Spinal cord (tissue), 10 donors: ENCODE measurements at regions not wholly inside any gene's neighbourhood (a gene's known extent, or its start where the extent isn't known, plus 50 kb on each side); places are given as distances from the start of the nearest gene placed in this dataset. TPM values are rescaled to one million over a fixed set of nuclear protein-coding genes. Genes with fewer than 3 reads are reported as not detected.
"Not testable (repeated sequence)": the region's sequence is repeated elsewhere in the genome, so short reads cannot be mapped to it uniquely, and the experiment has no call there.

ENCODE experiments used
- DNase-seq, 6 donors: peaks; one replicate each; pipeline versions ENCODE4 v3.0.0 to v3.0.0-alpha.2; 2013 to 2015; ENCODE audit warnings: low spot score in 6 of 6, low read depth in 4 of 6
- H3K27ac ChIP-seq: one replicate; pipeline ENCODE4 v1.5.1; 2013; ENCODE audit warnings: low read depth, low read length, control low read depth
- H3K27me3 ChIP-seq: one replicate; pipeline ENCODE4 v1.6.1; 2013; ENCODE audit warnings: low read length; ENCODE audit not compliant: control insufficient read depth, insufficient read depth
- H3K36me3 ChIP-seq: one replicate; pipeline ENCODE4 v1.6.1; 2013; ENCODE audit warnings: low read length; ENCODE audit not compliant: control insufficient read depth, insufficient read depth
- H3K4me1 ChIP-seq: one replicate; pipeline ENCODE4 v1.6.1; 2013; ENCODE audit warnings: low read length; ENCODE audit not compliant: control insufficient read depth, insufficient read depth
- H3K4me3 ChIP-seq: one replicate; pipeline ENCODE4 v1.5.1; 2013; ENCODE audit warnings: low read depth, low read length, control low read depth
- H3K9me3 ChIP-seq: one replicate; pipeline ENCODE4 v1.6.1; 2013; ENCODE audit warnings: low read length; ENCODE audit not compliant: control insufficient read depth, insufficient read depth
- WGBS: methylation state at CpG from one replicate; pipeline ENCODE4 v1.1.5; 2013; ENCODE audit warnings: missing lambda C conversion rate; ENCODE audit not compliant: insufficient coverage; 5-methylcytosine and 5-hydroxymethylcytosine counted together
- small RNA-seq: library from RNA; depleted of rRNA; stranded (forward); fragments of <200 nt; gene quantifications from one replicate; pipeline ENCODE3, GENCODE V24; 2014; ENCODE audit warnings: low replicate concordance
- donor health status: healthy.

DNA sequence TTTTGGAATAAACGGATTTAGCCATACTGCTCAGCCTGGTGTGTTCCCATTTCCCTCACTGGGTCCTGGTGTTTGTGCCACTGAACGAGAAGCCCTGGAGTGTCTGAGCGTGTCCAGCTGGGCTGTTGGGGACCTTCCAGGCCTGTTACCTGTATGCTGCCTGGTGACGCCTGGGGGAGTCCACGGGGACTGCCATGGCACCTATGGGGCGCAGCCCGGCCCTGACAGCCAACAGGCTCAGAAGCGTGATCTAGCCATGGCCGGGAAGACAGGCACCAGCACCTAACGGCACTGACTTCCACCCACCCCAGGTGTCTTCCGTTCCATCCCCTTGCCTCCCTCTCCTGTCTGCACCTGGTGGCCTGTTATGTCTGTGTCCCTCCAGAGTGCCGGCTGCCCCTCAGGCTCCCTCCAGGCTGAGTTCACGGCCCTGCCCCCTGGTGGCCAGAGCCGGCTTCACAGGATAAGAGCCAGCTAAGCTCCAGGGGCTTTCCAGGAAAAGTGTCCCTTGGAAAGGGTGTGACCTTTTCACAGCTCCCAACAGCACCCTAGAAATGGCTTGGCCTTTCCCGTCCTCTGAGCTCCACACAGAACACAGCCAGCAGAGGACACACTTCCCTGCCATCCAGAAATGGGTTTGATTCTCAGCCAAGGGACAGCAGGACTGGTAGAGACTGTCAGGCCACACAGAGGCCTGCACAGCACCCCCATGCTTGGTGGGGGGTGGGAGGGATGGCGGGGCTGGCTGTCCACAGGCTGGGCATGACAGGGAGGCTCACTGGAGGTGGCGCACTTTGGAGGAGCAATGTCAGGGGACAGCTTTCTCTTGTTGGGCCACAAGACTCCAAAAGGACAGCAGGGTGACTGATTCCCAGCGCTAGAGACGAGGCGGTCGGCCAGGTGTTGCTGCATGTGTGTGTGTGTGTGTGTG is 64.0 kb upstream of the LYSMD4 start:
- no CpG with 5 or more reads among the region's 21 CpGs for WGBS
- H3K27ac ChIP-seq, H3K36me3 ChIP-seq, H3K9me3 ChIP-seq, H3K4me3 ChIP-seq, H3K4me1 ChIP-seq, H3K27me3 ChIP-seq, DNase-seq: not testable (repeated sequence)

DNA sequence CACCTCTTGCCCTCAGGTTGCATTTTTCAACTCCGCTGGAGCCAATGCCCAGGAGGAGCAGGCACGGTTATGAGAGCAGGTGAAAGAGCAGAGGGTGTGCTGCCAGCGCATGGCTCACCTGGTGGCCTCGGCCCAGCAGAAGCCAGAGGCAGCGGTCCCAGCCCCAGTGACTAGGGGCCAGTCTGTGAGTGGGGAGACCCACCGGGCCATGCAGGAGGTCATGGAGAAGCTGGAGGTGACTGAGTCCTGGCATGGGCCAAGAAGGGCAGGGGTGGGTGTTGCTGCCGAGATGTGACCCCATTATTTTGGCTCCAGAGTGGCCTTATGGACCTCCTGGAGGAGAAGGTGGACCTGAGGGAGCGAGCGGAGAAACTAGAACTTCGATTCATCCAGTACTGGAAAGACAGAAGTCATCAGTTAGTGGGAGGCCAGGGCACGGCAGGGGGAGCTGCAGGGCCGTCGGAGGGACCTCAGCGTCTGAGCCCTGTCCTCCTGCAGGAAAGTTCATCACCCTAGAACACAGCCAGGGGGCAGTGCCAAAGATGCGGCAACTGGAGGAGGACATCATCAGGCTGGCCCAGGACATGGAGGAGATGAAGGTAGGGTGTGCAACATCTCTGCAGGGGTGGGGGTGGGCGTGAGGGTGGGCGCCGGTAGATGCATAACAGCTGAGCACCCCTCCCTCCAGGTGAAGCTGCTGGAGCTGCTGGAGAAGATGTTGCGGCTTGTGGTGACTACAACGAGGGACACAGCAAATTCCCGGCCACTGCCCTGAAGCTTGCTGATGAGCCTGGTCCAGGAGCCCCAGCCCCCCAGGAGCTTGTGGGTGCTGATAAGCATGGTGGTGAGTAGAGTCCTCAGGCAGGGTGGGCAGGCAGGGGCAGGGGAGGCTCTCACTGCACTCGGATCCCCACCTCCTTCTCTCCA is 58.9 kb upstream of the LYSMD4 start:
- not testable (repeated sequence) for H3K4me3 ChIP-seq, H3K9me3 ChIP-seq, H3K27ac ChIP-seq, H3K36me3 ChIP-seq, H3K4me1 ChIP-seq, H3K27me3 ChIP-seq, DNase-seq
- WGBS: 84% methylated on average over 10 of the region's 22 CpGs

DNA sequence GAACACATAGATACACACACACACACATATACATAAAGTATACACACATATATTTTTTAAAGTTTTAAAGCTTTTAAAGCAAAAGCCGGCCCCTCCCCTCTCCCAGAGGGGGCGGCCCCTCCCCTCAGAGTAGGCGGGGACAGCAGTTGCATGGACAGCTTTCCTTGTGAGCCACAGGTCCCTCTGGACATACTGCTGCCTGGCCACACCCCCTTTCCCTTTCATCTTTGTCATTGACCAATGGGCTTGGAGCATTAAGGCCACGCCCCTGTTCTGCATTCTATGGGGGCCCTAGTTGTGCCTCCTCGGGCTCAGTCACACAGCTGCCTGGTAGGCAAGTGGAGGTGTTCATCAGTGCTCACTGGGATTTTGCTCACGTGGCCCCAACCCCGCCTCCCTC is 57.5 kb upstream of the LYSMD4 start:
- not testable (repeated sequence) for DNase-seq, H3K36me3 ChIP-seq, H3K27me3 ChIP-seq, H3K9me3 ChIP-seq, H3K4me3 ChIP-seq, H3K4me1 ChIP-seq, H3K27ac ChIP-seq
- 79% methylated on average over 5 of the region's 7 CpGs for WGBS

DNA sequence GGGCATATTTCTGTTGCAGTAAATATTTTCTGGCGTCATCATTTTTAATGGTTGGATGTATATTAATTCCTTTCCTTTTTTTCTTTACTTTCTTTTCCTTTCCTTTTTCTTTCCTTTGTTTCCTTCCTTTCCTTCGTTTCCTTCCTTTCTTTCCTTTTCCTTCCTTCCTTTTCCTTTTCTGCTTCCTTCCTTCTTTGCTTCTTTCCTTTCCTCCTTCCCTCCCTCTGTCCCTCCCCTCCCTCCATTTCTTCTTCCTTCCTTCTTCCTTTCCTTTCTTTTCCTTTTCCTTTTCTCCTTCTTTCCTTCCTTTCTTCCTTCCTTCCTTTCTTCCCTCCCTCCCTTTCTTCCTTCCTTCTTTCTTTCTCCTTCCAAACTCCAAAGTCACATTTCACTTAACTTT is 54.9 kb upstream of the LYSMD4 start:
- Histone ChIP-seq H3K27ac (no peak overlapping the region), H3K4me3 (no peak overlapping the region), H3K36me3 (peaks cover 5% of the 10 kb centered on the region), H3K4me1 (no peaks in the 10 kb centered on the region), H3K9me3 (no peaks in the 10 kb centered on the region), H3K27me3 (no peaks in the 10 kb centered on the region)
- WGBS: 78% methylated on average over 1 of the region's 2 CpGs
- DNase-seq: no peak

DNA sequence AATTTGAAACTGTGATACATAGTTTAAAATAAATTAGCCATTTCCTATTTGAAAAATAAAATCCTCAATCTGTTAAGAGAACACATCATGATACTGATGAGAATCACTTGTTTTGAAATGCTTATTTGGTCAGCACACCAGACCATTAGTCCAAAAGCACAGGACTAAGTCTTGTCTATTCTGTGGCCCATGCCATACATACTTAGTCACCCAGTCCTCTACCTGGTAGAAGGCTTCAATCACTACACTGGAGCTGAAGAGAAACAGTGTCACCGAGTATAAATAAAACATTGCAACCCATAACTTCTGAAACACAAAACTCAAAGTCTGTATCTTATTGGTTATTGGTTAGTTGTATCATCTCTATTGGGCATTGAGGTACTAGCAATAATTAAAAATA is 51.6 kb upstream of the LYSMD4 start:
- WGBS: no CpG with 5 or more reads among the region's 1 CpG
- H3K4me1 ChIP-seq, DNase-seq, H3K36me3 ChIP-seq, H3K9me3 ChIP-seq, H3K27me3 ChIP-seq, H3K4me3 ChIP-seq, H3K27ac ChIP-seq: not testable (repeated sequence)

DNA sequence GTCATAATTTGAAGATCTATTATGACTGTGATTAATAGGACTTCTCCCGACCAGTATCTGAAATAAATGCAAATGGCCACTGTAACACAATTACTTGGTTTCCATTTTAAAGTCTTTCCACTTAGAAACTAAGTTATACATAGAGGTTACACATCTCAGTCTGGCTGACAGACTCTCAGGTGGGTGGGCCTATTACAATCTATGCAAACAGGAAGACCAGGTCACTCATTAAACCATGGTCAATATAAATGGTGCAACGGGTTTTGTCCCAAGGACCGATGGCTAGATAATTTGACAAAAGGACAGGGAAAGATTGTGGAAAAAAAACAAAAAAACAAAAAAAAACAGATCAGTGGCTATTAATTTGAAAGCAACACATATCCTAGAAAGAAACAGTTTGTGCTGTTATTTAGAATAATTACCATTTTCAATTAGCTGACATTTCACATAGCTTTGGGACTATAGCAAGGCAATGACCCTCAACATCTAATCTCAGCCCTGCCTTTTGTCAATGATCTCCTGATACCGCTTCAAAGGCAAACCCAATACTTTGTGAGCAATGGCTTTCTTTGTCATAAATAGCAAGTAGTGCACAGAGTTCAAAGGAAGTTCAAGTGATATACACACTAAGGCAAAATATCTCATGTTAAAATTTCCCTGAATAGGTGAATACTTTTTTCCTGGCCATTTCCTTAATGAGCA is 50.8 kb upstream of the LYSMD4 start:
- H3K4me1 ChIP-seq, H3K27ac ChIP-seq, H3K27me3 ChIP-seq, DNase-seq, H3K36me3 ChIP-seq, H3K9me3 ChIP-seq, H3K4me3 ChIP-seq: not testable (repeated sequence)
- no CpG with 5 or more reads among the region's 4 CpGs for WGBS

Small RNA genes in the stretch of these regions (small RNA-seq; reads per million reads assigned to genes)
- not detected for gene RN7SL484P
